HFFc6 (cell line): ENCODE measurements at regions not wholly inside any gene's neighbourhood (a gene's known extent, or its start where the extent isn't known, plus 50 kb on each side); places are given as distances from the start of the nearest gene placed in this dataset.

Source experiments
- DNase-seq: peaks from one replicate; pipeline ENCODE4 v3.0.0-alpha.2; 2018
- H3K27ac Mint-ChIP-seq: 2 replicates; pipeline ENCODE4 v1.8.0; 2020; ENCODE audit warnings: mild to moderate bottlenecking, mixed read lengths
- H3K27me3 Mint-ChIP-seq: 2 replicates; pipeline ENCODE4 v1.8.0; 2021; ENCODE audit warnings: mild to moderate bottlenecking, moderate library complexity, mixed read lengths; ENCODE audit not compliant: insufficient read depth
- H3K36me3 Mint-ChIP-seq: 2 replicates; pipeline ENCODE4 v1.8.0; 2021; ENCODE audit warnings: low read depth, mixed read lengths
- H3K4me1 Mint-ChIP-seq: 2 replicates; pipeline ENCODE4 v1.8.0; 2020; ENCODE audit warnings: low read depth, mixed read lengths
- H3K4me3 Mint-ChIP-seq: 2 replicates; pipeline ENCODE4 v1.8.0; 2020; ENCODE audit warnings: mild to moderate bottlenecking, moderate library complexity, mixed read lengths
- H3K9me3 Mint-ChIP-seq: 2 replicates; pipeline ENCODE4 v1.8.0; 2020; ENCODE audit warnings: mild to moderate bottlenecking, mixed read lengths
- TF ChIP-seq, protein P1 (sequence below): fragments of 200-600 bp; sonication (generic); IDR thresholded peaks from 2 replicates; pipeline ENCODE4 v1.5.0; 2021; ENCODE audit warnings: antibody characterized with exemption, mild to moderate bottlenecking

GRCh38 chr2:147636886-147637285 is 207.9 kb upstream of the ACVR2A start:
- Mint-ChIP-seq H3K36me3 (no peaks in the 10 kb centered on the region), H3K27ac (no peak overlapping the region), H3K27me3 (no peaks in the 10 kb centered on the region), H3K4me1 (no peaks in the 10 kb centered on the region), H3K4me3 (no peak overlapping the region), H3K9me3 (peaks cover 24% of the 10 kb centered on the region)
- TF ChIP-seq, protein P1, sequence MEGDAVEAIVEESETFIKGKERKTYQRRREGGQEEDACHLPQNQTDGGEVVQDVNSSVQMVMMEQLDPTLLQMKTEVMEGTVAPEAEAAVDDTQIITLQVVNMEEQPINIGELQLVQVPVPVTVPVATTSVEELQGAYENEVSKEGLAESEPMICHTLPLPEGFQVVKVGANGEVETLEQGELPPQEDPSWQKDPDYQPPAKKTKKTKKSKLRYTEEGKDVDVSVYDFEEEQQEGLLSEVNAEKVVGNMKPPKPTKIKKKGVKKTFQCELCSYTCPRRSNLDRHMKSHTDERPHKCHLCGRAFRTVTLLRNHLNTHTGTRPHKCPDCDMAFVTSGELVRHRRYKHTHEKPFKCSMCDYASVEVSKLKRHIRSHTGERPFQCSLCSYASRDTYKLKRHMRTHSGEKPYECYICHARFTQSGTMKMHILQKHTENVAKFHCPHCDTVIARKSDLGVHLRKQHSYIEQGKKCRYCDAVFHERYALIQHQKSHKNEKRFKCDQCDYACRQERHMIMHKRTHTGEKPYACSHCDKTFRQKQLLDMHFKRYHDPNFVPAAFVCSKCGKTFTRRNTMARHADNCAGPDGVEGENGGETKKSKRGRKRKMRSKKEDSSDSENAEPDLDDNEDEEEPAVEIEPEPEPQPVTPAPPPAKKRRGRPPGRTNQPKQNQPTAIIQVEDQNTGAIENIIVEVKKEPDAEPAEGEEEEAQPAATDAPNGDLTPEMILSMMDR: no peak
- DNase-seq: no peak

GRCh38 chr2:147636238-147636882 is 208.5 kb upstream of the ACVR2A start:
- H3K4me3 Mint-ChIP-seq: no peak overlapping the region
- H3K36me3 Mint-ChIP-seq: no peaks in the 10 kb centered on the region
- no peaks in the 10 kb centered on the region for H3K4me1 Mint-ChIP-seq
- H3K27me3 Mint-ChIP-seq: no peaks in the 10 kb centered on the region
- no peak for DNase-seq
- no peak overlapping the region for H3K27ac Mint-ChIP-seq
- TF ChIP-seq, protein P1: no peak
- H3K9me3 Mint-ChIP-seq: peaks cover 20% of the 10 kb centered on the region

DNA sequence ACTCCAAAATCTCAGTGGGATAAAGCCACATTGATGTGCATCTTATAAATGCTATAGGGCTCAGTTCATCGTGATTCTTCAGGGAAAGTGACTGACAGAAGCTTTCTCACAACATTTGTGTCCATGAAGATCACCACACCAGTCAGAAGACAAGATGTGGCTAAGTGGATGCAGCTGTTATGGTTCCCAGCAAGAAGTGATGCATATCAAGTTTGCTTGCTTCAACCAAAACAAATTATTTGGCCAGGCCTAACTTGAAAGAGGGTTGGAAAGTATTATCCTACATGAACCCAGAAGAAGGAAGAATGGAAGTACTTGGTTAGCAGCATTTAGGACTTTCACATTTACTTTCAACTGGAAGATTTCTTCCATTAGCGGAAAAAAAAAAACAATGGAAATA is 210.0 kb upstream of the ACVR2A start:
- H3K27me3 Mint-ChIP-seq: no peaks in the 10 kb centered on the region
- no peaks in the 10 kb centered on the region for H3K36me3 Mint-ChIP-seq
- H3K4me1 Mint-ChIP-seq: no peaks in the 10 kb centered on the region
- TF ChIP-seq, protein P1: no peak
- H3K9me3 Mint-ChIP-seq: peaks cover 23% of the 10 kb centered on the region
- H3K27ac Mint-ChIP-seq: no peak overlapping the region
- no peak overlapping the region for H3K4me3 Mint-ChIP-seq
- DNase-seq: no peak

DNA sequence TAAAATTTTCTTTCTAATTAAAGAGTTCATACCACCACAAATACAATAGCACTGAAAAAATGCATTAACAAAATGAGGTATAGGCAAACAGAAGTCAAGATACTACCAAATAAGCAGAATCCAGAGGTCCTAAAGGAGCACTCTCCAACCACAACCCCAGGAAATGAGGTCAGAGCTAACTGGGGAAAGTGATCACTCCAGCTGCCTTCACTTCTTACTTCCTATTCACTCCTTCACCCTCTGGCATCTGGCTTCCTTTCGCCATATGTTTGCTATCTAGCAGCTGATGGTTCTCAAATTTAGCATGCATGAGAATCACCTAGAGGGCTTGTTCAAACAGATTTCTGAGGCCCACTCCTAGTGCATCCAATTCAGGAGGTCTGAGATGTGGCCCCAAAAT is 212.6 kb upstream of the ACVR2A start:
- peaks cover 13% of the 10 kb centered on the region for H3K9me3 Mint-ChIP-seq
- no peak overlapping the region for H3K4me3 Mint-ChIP-seq
- H3K27ac Mint-ChIP-seq: no peak overlapping the region
- H3K27me3 Mint-ChIP-seq: no peaks in the 10 kb centered on the region
- no peak for DNase-seq
- H3K4me1 Mint-ChIP-seq: no peaks in the 10 kb centered on the region
- H3K36me3 Mint-ChIP-seq: no peaks in the 10 kb centered on the region
- TF ChIP-seq, protein P1: no peak

DNA sequence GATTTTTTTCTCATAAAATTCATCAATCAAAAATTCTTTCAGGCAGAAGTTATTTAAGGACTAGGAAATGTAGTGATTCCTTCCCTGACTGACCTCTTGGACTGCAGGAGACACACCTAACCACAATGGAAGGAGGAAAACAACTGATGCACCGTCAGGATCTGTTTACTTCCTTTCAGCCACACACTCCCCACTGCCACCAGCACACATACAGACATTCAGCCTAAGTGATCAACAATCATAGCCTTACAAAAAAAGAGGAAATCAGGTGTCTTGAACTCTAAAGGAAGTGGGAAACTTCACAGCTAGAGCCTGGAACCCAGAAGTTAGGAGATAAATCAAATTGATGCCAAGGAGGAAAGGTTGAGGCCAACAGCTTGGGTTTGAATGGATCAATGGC is 213.5 kb upstream of the ACVR2A start:
- Mint-ChIP-seq H3K4me3 (no peak overlapping the region), H3K27me3 (no peaks in the 10 kb centered on the region), H3K4me1 (no peaks in the 10 kb centered on the region), H3K36me3 (no peaks in the 10 kb centered on the region), H3K27ac (no peak overlapping the region), H3K9me3 (peaks cover 10% of the 10 kb centered on the region)
- no peak for DNase-seq
- TF ChIP-seq, protein P1: no peak

DNA sequence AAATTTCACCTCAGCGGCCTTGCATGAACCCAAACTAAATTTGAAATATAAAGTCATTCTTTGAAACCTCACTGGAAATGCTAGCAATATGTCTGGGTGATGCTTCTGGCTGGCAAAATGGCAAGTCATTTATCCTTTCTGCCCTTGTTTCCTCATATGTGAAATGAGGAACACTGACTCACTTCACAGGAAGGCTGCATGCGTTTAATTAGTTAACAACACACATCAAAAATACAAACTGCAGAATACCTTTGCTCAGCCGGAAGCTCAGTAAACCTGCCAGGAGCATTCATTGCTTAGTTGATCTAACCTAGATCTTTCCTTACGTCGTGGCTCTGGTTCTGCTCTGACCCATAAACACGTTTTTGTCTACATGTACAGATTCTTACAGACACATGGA is 214.2 kb upstream of the ACVR2A start:
- TF ChIP-seq, protein P1: no peak
- peaks cover 7% of the 10 kb centered on the region for H3K9me3 Mint-ChIP-seq
- no peaks in the 10 kb centered on the region for H3K36me3 Mint-ChIP-seq
- DNase-seq: no peak
- no peaks in the 10 kb centered on the region for H3K27me3 Mint-ChIP-seq
- no peak overlapping the region for H3K27ac Mint-ChIP-seq
- no peaks in the 10 kb centered on the region for H3K4me1 Mint-ChIP-seq
- no peak overlapping the region for H3K4me3 Mint-ChIP-seq
